RCC 7860 (cell line): ENCODE measurements at regions not wholly inside any gene's neighbourhood (a gene's known extent, or its start where the extent isn't known, plus 50 kb on each side); places are given as distances from the start of the nearest gene placed in this dataset.

ENCODE experiments used
- DNase-seq: peaks from one replicate; pipeline ENCODE4 v3.0.0-alpha.2; 2015; ENCODE audit warnings: low spot score
- FAIRE-seq: peaks from 2 replicates; lab custom pipeline; 2012; peaks lifted over from hg19 to GRCh38; lab: Jason Lieb, UNC

- no peak for FAIRE-seq
- DNase-seq: no peak
These were observed 80.4 kb downstream of the HSPH1 start for GRCh38 chr13:31081316-31081715.

DNA sequence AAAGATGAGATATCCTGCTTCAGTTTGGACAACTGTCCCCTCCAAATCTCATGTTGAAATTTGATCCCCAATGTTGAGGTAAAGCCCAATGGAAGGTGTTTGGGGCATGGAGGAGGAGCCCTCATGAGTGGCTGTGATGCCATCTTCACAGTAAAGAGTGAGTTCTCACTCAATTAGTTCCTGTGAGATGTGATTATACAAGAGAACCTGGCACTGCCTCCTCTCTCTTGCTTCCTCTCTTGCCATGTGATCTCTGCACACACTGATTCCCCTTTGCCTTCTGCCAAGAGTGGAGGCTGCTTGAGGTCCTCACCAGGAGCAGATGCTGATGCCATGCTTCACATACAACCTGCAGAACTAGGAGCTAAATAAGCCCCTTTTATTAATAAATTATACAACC, 86.9 kb downstream of the HSPH1 start:
- DNase-seq (no peak), FAIRE-seq (no peak)

GRCh38 chr13:31073859-31074718, 87.6 kb downstream of the HSPH1 start:
- DNase-seq: no peak
- FAIRE-seq: no peak

GRCh38 chr13:31072041-31072440, 89.7 kb downstream of the HSPH1 start:
- DNase-seq (no peak), FAIRE-seq (no peak)

GRCh38 chr13:31069808-31070534, 91.7 kb downstream of the HSPH1 start:
- no peak for DNase-seq

GRCh38 chr13:31068119-31068423, 93.6 kb downstream of the HSPH1 start:
- FAIRE-seq (no peak), DNase-seq (no peak)

More at GRCh38 chr13:31069808-31070534, 91.7 kb downstream of the HSPH1 start:
- FAIRE-seq: no peak

- FAIRE-seq (no peak), DNase-seq (peak; percentile 60)
These were observed 94.1 kb downstream of the HSPH1 start for GRCh38 chr13:31067416-31068118.

DNA sequence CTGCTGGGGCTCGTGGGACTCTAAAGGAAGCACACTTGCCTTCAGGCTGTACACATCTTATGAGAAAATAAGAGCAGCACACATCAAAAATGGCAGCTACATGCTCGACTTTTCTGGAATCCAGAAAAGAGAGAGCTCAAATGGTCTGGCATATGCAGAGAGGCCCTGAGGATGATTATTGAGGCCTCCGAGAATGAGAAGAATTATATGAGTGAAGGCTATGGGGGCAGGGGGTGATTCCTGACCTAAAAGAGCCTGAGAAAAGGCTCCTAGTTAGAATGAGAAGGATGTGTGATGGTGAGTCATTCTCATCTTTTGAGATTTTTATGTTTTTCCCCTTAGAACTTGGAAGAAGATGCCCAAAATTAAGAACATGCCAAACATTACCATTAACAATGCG, 97.1 kb downstream of the HSPH1 start:
- DNase-seq (no peak), FAIRE-seq (no peak)

DNA sequence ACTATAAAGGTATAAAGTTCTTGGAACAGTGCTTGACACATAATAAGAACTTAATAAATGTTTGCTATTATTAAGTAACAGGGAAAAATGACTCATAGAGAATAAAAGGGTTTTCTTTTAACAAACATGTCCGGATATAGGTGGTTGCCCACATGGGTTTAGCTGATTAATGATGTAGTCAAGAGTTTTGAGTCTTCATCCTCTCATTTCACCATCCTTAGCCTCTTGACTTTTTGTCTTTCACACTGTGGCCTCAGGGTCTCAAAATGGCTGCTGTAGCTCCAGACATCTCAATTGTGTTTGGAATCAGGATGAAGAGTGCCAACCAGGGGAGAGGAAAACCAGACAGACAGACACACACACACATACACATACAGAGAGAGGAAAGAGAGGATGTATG, 97.9 kb downstream of the HSPH1 start:
- DNase-seq: no peak
- FAIRE-seq: no peak

GRCh38 chr13:31060655-31061054, 101.0 kb downstream of the HSPH1 start:
- FAIRE-seq (no peak), DNase-seq (no peak)

DNA sequence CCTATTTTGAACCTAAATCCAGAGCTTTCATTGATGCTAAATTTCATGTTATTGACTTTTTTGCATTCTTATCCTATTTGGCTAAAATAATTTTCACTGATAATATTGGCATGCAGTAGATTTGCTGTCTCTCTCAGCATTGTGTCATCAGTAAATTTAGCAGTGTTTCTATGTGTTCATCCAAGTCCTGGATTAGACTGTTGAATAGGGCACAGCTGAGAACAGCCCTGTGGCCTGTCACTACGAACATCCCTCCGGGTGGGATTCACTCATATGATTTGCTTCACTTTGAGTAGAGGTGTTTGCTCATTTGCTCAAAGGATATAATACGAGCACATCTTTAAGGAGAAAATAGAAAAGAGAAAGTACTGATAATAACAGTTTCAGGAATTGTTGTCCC, 101.5 kb downstream of the HSPH1 start:
- no peak for FAIRE-seq

GRCh38 chr13:31057403-31058033, 104.2 kb downstream of the HSPH1 start:
- FAIRE-seq (no peak), DNase-seq (no peak)

More for the DNA sequence above, 101.5 kb downstream of the HSPH1 start:
- no peak for DNase-seq

DNA sequence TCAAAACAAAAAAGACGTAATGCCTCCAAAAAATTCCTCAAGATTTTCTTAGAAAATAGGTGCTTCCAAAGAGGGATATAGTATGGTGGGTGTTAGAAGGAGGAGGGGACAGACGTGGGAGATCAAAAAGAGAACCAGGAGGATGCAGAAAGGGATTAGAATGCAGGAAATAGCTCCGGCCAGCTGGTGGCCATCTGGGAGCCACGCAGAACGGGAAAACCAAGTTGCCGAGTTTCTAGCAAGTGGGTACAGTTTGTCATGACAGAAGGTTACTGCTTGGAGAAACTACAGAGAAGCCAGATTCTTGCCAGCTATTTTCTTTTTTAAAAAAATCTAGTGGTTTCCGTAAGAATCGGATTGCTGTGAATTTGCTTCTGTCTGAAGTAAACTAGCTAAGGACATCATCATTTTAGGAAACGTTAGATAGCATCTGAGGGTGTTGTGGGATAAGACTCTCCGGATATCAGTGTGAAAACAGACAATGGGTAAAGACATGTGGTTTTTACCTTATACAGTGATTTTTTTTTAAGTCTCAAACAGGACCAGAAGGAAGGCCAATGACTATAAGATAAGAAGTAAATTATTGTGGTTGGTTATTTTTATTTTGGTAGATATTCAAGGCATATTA, 104.9 kb downstream of the HSPH1 start:
- DNase-seq (no peak), FAIRE-seq (no peak)

DNA sequence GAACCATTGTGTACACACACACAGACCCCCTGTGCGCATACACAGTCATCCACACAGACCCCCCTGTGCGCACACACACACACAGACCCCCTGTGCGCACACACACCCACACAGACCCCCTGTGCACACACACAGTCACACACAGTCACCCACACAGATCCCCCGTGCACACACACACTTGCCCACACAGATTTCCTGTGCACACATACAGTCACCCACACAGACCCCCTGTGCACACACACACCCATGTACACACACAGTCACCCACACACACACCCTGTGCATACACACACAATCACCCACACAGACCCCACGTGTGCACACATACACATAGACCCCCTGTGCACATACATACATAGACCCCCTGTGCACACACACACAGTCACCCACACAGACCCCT, 106.1 kb downstream of the HSPH1 start:
- DNase-seq: no peak
- no peak for FAIRE-seq

DNA sequence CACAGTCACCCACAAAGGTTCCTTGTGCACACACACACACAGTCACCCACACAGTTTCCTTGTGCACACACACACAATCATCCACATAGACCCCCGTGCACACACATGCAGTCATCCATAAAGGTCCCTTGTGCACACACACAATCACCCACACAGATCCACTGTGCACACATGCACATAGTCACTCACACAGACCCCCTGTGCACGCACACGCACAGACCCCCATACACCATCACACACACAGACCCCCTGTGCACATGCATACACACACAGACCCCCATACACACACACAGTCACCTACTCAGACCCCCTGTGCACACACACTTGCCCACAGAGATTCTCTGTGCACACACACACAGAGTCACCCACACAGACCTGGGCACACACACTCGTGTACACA, 107.1 kb downstream of the HSPH1 start:
- DNase-seq: no peak
- no peak for FAIRE-seq

GRCh38 chr13:31053896-31054295, 107.8 kb downstream of the HSPH1 start:
- FAIRE-seq (no peak), DNase-seq (no peak)

GRCh38 chr13:31053091-31053490, 108.6 kb downstream of the HSPH1 start:
- FAIRE-seq (peak; percentile 44), DNase-seq (peak; percentile 59)

GRCh38 chr13:31052478-31052877, 109.2 kb downstream of the HSPH1 start:
- DNase-seq (no peak), FAIRE-seq (no peak)

DNA sequence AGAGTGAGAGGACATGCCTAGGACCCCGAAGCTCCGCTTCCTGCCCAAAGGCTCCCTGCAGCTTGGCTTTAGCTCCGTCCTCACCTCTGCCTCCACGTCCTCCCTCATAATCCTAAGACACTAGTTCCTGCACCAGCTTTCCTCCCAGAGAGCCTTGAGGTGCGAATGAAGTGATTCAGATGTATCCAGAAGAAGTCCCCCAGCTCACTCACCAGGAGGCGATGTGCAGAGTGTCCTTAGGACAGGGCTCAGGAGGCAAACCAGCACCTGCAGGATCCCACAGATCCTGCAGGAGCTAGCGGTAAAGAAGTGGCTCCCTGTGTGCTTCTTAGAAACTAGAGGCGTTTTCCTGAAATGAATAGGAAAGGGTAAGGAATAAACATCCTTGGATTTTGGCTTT, 109.7 kb downstream of the HSPH1 start:
- FAIRE-seq (no peak), DNase-seq (no peak)

DNA sequence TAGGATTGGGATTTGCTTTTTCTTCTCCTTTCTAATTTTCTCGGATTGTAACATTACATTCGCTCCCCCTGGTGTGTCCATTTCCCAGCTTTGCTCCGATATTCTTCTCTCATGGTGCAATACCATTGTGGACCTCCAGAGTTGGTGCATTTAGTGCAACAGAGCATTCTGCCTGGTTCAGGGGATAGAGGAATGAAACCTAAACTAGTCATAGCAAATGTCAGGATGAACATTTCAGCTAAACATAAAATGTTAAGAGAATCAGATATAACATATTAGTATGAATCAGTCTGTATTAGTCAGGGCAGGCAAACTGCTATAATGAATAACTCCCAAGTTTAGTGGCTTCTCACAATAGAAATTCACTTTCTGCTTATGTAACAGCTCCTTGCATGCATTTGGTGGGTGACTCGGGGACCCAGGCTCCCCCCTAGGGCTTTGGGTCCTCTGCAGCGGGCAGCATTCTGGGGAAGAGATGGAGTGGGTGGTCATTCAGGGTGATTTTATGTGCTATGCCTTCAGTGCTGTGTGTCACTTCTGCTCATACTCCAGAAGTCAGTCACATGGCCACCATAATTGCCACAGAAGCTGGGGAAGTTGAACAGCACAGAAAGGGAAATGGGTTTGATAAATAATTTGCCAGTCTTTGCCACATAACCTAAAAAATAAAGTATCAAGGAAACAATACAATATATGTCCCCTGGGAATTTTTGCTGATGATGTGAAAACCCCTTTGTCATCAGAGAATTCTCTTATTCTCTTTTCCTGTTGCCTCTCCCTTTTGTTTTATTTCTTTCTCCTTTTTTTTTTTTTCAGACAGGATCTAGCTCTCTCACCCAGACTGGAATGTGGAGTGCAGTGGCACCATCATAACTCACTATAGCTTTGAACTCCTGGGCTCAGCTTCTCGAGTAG, 111.0 kb downstream of the HSPH1 start:
- no peak for DNase-seq

More for the DNA sequence above, 111.0 kb downstream of the HSPH1 start:
- no peak for FAIRE-seq
